ENCODE measurements at regions not wholly inside any gene's neighbourhood (a gene's known extent, or its start where the extent isn't known, plus 50 kb on each side); places are given as distances from the start of the nearest gene placed in this dataset.

- POLR2A ChIA-PET, result no interaction called here
- BruUV-seq (replicated peaks), result no TSS peak
- Histone ChIP-seq H3K27ac (ENCODE audit: low read length) (no peak overlapping the region), H3K4me1 (ENCODE audit: control insufficient read depth, insufficient read depth, low read length) (no peaks in the 10 kb centered on the region), H3K4me3 (ENCODE audit: low read depth in 2 of 2, low read length in 2 of 2) (no peak overlapping the region), H3K36me3 (ENCODE audit: control insufficient read depth, insufficient read depth, low read length) (no peaks in the 10 kb centered on the region), H3K27me3 (ENCODE audit: control insufficient read depth, insufficient read depth, low read length) (no peaks in the 10 kb centered on the region), H3K9me3 (ENCODE audit: control insufficient read depth, insufficient read depth, low read depth, low read length) (no peaks in the 10 kb centered on the region)
- TF ChIP-seq SIN3A (IDR thresholded peaks at IDR 0.05; ENCODE audit: borderline replicate concordance, insufficient read depth, low read depth, low read length), result no peak
- TF ChIP-seq CTCF (IDR thresholded peaks at IDR 0.05), result no peak
- CTCF ChIA-PET, result no interaction called here
- intact Hi-C loops (cut with micrococcal nuclease; ENCODE audit: unreplicated experiment) (no loop called here), in situ Hi-C loops (cut with HindIII; ENCODE audit: low pct_unique_long_range_greater_than_20kb, low sequenced_read_pairs) (no loop called here)
- no peak for DNase-seq (ENCODE audit: low read depth, low spot score)
- ATAC-seq, result no peak
These were observed 249.5 kb upstream of the TANK start for GRCh38 chr2:160910681-160911080.

GRCh38 chr2:160911258-160911657, 249.0 kb upstream of the TANK start:
- Histone ChIP-seq H3K27ac (ENCODE audit: low read length) (no peak overlapping the region), H3K27me3 (ENCODE audit: control insufficient read depth, insufficient read depth, low read length) (no peaks in the 10 kb centered on the region), H3K4me3 (ENCODE audit: low read depth in 2 of 2, low read length in 2 of 2) (no peak overlapping the region), H3K4me1 (ENCODE audit: control insufficient read depth, insufficient read depth, low read length) (no peaks in the 10 kb centered on the region), H3K36me3 (ENCODE audit: control insufficient read depth, insufficient read depth, low read length) (no peaks in the 10 kb centered on the region), H3K9me3 (ENCODE audit: control insufficient read depth, insufficient read depth, low read depth, low read length) (no peaks in the 10 kb centered on the region)
- TF ChIP-seq REST (IDR thresholded peaks at IDR 0.05; ENCODE audit: insufficient read depth in 1 of 2, low read depth in 2 of 2, low read length in 1 of 2) (no peak), TCF7L2 (IDR thresholded peaks at IDR 0.05; ENCODE audit: low read depth, low read length) (no peak), CTCF (IDR thresholded peaks at IDR 0.05) (no peak), POLR2AphosphoS5 (IDR thresholded peaks at IDR 0.05; ENCODE audit: low read depth, low read length) (no peak), SIN3A (IDR thresholded peaks at IDR 0.05; ENCODE audit: borderline replicate concordance, insufficient read depth, low read depth, low read length) (no peak)
- intact Hi-C loops (cut with micrococcal nuclease; ENCODE audit: unreplicated experiment), result no loop called here
- DNase-seq (ENCODE audit: low read depth, low spot score), result no peak
- ATAC-seq, result no peak
- in situ Hi-C loops (cut with HindIII; ENCODE audit: low pct_unique_long_range_greater_than_20kb, low sequenced_read_pairs), result no loop called here
- CTCF ChIA-PET, result no interaction called here
- POLR2A ChIA-PET, result no interaction called here
- BruUV-seq (replicated peaks), result no TSS peak

GRCh38 chr2:160912276-160912675, 248.0 kb upstream of the TANK start:
- no peak for ATAC-seq
- Histone ChIP-seq H3K36me3 (ENCODE audit: control insufficient read depth, insufficient read depth, low read length) (no peaks in the 10 kb centered on the region), H3K27ac (ENCODE audit: low read length) (no peak overlapping the region), H3K4me1 (ENCODE audit: control insufficient read depth, insufficient read depth, low read length) (no peaks in the 10 kb centered on the region), H3K27me3 (ENCODE audit: control insufficient read depth, insufficient read depth, low read length) (no peaks in the 10 kb centered on the region), H3K4me3 (ENCODE audit: low read depth in 2 of 2, low read length in 2 of 2) (no peak overlapping the region), H3K9me3 (ENCODE audit: control insufficient read depth, insufficient read depth, low read depth, low read length) (no peaks in the 10 kb centered on the region)
- POLR2A ChIA-PET, result no interaction called here
- in situ Hi-C loops (cut with HindIII; ENCODE audit: low pct_unique_long_range_greater_than_20kb, low sequenced_read_pairs), result no loop called here
- TF ChIP-seq REST (IDR thresholded peaks at IDR 0.05; ENCODE audit: insufficient read depth in 1 of 2, low read depth in 2 of 2, low read length in 1 of 2), result no peak
- TF ChIP-seq CTCF (IDR thresholded peaks at IDR 0.05), result no peak
- no peak for TF ChIP-seq SIN3A (IDR thresholded peaks at IDR 0.05; ENCODE audit: borderline replicate concordance, insufficient read depth, low read depth, low read length)
- no peak for TF ChIP-seq POLR2AphosphoS5 (IDR thresholded peaks at IDR 0.05; ENCODE audit: low read depth, low read length)
- intact Hi-C loops (cut with micrococcal nuclease; ENCODE audit: unreplicated experiment), result no loop called here
- CTCF ChIA-PET, result no interaction called here
- no peak for DNase-seq (ENCODE audit: low read depth, low spot score)
- BruUV-seq (replicated peaks), result no TSS peak

All from Panc1 (cell line).